ENCODE measurements at regions not wholly inside any gene's neighbourhood (a gene's known extent, or its start where the extent isn't known, plus 50 kb on each side); places are given as distances from the start of the nearest gene placed in this dataset.
A peak's percentile ranks its signal among the peaks of the same experiment; 100 is the strongest.

DNA sequence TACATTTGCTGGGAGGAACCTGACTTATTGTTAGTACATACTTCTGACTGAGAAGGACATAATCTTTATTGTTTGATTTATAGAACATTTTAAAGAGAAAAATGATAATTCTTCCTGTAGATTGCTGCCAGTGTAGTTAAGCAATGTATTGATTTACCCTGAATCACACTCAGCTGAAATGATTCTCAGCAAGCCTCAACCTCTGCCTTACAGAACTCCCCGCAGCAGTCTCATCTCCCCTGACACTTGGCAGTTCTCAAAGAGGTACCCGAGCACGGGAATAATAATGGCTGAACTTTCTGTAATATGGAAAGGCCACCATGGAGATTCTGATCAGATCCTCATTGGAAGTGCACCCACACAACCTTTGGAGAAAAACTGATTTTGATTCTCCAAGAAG lies 74.9 kb upstream of the RFX3 start:
- no peak for ATAC-seq
- no peak overlapping the region for H3K27ac Mint-ChIP-seq
- H3K4me3 Mint-ChIP-seq: no peak overlapping the region
- H3K36me3 Mint-ChIP-seq: no peaks in the 10 kb centered on the region
- no peaks in the 10 kb centered on the region for H3K27me3 Mint-ChIP-seq
- H3K4me1 Mint-ChIP-seq (ENCODE audit: low read depth in 2 of 2): no peaks in the 10 kb centered on the region
- no peak for DNase-seq (ENCODE audit: low spot score)
- no peaks in the 10 kb centered on the region for H3K9me3 Mint-ChIP-seq

DNA sequence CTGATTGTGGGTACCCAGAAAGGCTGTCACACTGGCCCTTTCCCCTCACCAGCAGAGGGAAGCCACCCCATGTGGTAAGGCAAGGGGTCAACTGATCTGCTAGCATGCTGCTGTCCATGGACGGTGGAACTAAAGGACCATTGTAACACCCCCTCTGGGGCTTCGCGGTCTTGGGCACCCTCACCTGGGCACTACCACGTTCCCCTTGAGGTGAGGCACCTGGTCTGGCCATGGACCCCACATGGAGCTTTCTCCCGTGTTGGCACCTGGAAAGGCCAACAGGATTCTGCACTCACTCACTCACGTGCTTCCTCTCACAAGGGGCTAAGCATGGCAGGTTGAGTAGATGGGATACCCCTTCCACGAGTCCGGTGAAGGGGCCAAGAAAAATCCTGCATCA lies 72.0 kb upstream of the RFX3 start:
- no peaks in the 10 kb centered on the region for H3K27me3 Mint-ChIP-seq
- no peak for ATAC-seq
- no peak overlapping the region for H3K4me3 Mint-ChIP-seq
- H3K27ac Mint-ChIP-seq: no peak overlapping the region
- DNase-seq (ENCODE audit: low spot score): no peak
- no peaks in the 10 kb centered on the region for H3K36me3 Mint-ChIP-seq
- no peaks in the 10 kb centered on the region for H3K4me1 Mint-ChIP-seq (ENCODE audit: low read depth in 2 of 2)
- no peaks in the 10 kb centered on the region for H3K9me3 Mint-ChIP-seq

DNA sequence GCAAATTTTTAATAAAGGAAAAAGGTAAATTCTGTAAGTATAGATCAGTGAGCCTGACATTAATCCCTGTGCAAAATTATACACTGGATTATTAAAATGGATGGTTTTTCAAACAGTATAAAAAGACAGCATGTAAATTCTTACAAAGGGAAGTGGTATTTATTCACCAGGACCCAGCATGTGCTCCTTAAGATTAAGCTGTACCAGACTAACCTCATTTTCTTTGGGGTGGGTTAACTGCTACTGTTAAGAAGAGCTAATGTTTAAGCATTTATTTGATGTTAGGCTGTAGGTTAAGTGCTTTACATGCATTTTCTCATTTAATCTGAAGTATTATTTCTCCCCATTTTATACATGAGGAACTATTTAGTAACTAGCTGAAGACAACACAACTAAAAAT lies 60.3 kb upstream of the RFX3 start:
- ATAC-seq (no peak), DNase-seq (ENCODE audit: low spot score) (no peak)
- Mint-ChIP-seq H3K27me3 (no peaks in the 10 kb centered on the region), H3K27ac (no peak overlapping the region), H3K36me3 (peaks cover 43% of the 10 kb centered on the region), H3K9me3 (peaks cover 24% of the 10 kb centered on the region), H3K4me1 (ENCODE audit: low read depth in 2 of 2) (peaks cover 4 to 5% of the 10 kb centered on the region in 2 donors), H3K4me3 (no peak overlapping the region)

DNA sequence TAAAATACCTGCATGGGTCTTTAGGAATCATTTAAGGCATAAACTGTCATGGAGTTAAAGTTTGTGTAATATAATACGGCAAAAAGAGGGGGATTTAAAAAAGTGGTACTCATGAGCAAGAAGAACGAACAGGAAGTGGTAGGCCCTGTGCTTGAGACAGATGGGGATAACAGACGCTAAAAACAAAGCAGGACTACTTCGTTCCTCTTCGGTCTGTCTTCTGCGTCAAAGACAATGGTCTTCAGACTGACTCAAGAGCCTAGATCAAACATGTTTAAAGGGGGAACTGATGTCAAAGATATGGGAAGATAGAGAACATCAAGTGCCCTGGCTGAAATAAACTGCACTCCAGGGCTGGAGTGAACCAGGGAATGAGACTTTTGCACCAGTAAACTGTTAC lies 59.8 kb upstream of the RFX3 start:
- DNase-seq (ENCODE audit: low spot score): no peak
- no peak for ATAC-seq
- no peaks in the 10 kb centered on the region for H3K27me3 Mint-ChIP-seq
- no peak overlapping the region for H3K27ac Mint-ChIP-seq
- H3K36me3 Mint-ChIP-seq: peaks cover 44% of the 10 kb centered on the region
- peaks cover 27% of the 10 kb centered on the region for H3K9me3 Mint-ChIP-seq
- H3K4me3 Mint-ChIP-seq: no peak overlapping the region
- peaks cover 4 to 5% of the 10 kb centered on the region in 2 donors for H3K4me1 Mint-ChIP-seq (ENCODE audit: low read depth in 2 of 2)

DNA sequence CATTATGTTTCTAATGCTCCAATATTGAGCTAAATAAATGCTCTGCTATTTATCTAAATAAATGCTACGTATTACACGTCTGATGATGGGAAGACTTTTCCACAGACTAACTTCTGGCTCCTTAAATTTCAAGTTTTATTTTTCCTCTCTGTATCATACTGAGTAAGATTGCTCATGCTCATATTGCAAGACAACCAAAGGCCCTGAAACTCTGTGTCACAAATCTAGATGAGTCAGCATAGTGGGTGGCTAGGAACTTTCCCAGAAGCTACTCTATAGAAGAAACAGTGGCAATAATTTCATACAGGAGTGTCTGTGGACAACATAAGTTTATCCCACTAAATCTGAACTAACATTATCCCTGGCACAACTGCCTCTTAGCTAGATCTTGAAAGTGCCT lies 53.0 kb upstream of the RFX3 start:
- ATAC-seq (peak in 1 of 2 donors; percentile 56), DNase-seq (ENCODE audit: low spot score) (no peak)
- Mint-ChIP-seq H3K4me1 (ENCODE audit: low read depth in 2 of 2) (peaks cover 6 to 7% of the 10 kb centered on the region in 2 donors), H3K27ac (no peak overlapping the region), H3K9me3 (peaks cover 18% of the 10 kb centered on the region), H3K36me3 (peaks cover 37% of the 10 kb centered on the region), H3K4me3 (no peak overlapping the region), H3K27me3 (no peaks in the 10 kb centered on the region)

DNA sequence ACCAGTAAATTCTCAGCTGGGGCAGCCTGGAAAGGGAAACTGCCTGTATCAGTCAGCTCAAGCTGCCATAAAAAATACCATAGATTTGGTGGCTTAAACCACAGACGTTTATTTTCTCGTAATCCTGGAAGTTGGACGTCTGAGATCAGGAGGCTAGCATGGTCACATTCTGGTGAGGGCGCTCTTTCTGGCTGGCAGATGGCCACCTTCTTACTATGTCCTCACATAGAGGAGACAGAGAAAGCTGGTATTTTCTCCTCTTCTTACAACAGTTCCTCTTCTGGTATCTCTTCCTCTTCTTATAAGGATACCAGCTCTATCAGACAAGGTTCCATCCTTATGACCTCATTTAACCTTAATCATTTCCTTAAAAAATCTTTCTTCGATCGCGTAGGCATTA lies 50.5 kb upstream of the RFX3 start:
- Mint-ChIP-seq H3K36me3 (peaks cover 22% of the 10 kb centered on the region), H3K4me1 (ENCODE audit: low read depth in 2 of 2) (peaks cover 6 to 7% of the 10 kb centered on the region in 2 donors), H3K9me3 (peaks cover 11% of the 10 kb centered on the region), H3K27me3 (no peaks in the 10 kb centered on the region), H3K4me3 (no peak overlapping the region), H3K27ac (no peak overlapping the region)
- ATAC-seq (no peak), DNase-seq (ENCODE audit: low spot score) (no peak)

DNA sequence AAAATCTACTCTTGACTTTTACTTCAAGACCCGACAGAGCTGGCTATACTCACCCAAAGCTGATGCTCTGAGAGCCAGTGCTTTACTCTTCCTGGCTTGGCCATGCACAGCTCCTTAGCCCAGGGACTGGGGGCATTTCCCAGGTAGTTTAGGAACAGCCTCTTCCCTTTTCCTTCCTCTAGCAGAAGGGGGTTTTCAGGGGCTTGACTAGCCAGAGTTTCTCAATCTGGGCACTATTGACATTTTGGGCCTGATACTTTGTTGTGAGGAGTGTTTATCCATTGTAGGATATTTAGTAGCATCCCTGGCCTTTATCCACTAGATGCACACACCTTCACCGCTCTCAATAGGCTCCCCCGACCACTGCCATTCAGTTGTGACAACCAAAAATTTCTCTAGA lies 50.0 kb upstream of the RFX3 start:
- ATAC-seq: no peak
- H3K36me3 Mint-ChIP-seq: peaks cover 17% of the 10 kb centered on the region
- H3K4me3 Mint-ChIP-seq: no peak overlapping the region
- no peaks in the 10 kb centered on the region for H3K27me3 Mint-ChIP-seq
- H3K4me1 Mint-ChIP-seq (ENCODE audit: low read depth in 2 of 2): peaks cover 6 to 7% of the 10 kb centered on the region in 2 donors
- no peak overlapping the region for H3K27ac Mint-ChIP-seq
- peaks cover 10% of the 10 kb centered on the region for H3K9me3 Mint-ChIP-seq
- DNase-seq (ENCODE audit: low spot score): no peak
